H1 (cell line): ENCODE measurements at regions not wholly inside any gene's neighbourhood (a gene's known extent, or its start where the extent isn't known, plus 50 kb on each side); places are given as distances from the start of the nearest gene placed in this dataset.

Source experiments
- CTCF ChIA-PET: fragments of 300-600 bp; sonication (Branson Sonifier 250); formaldehyde crosslinking; loops from one replicate; lab custom pipeline; 2021; ENCODE audit not compliant: partially characterized antibody; lab: Charles Lee
- POLR2A ChIA-PET: fragments of 300-600 bp; sonication (Branson Sonifier 250); formaldehyde crosslinking; loops from one replicate; lab custom pipeline; 2021; ENCODE audit warnings: inconsistent platforms; ENCODE audit not compliant: partially characterized antibody; lab: Charles Lee
- DNase-seq, 2 experiments: peaks; one replicate each; pipeline versions ENCODE4 v3.0.0 to v3.0.0-alpha.2; 2010 to 2022; ENCODE audit warnings: low spot score in 2 of 2, low read depth in 1 of 2, mixed read lengths in 1 of 2
- FAIRE-seq: peaks from 2 replicates; lab custom pipeline; 2011; peaks lifted over from hg19 to GRCh38; lab: Jason Lieb, UNC
- H2AFZ ChIP-seq: 2 replicates; pipeline ENCODE4 v1.8.1; 2012; ENCODE audit warnings: low read length, inconsistent platforms
- H2AK5ac ChIP-seq: 2 replicates; pipeline ENCODE4 v1.6.1; 2013; ENCODE audit warnings: low read depth, low read length
- H2BK120ac ChIP-seq: replicated peaks from 2 replicates; pipeline ENCODE3; 2013; ENCODE audit warnings: low read depth, low read length, inconsistent platforms
- H2BK12ac ChIP-seq: 2 replicates; pipeline ENCODE4 v1.6.1; 2013; ENCODE audit warnings: low read depth, low read length
- H2BK15ac ChIP-seq: 2 replicates; pipeline ENCODE4 v1.6.1; 2013; ENCODE audit warnings: low read length
- H2BK20ac ChIP-seq: 2 replicates; pipeline ENCODE4 v1.6.1; 2013; ENCODE audit warnings: low read length
- H2BK5ac ChIP-seq: 2 replicates; pipeline ENCODE4 v1.6.1; 2013; ENCODE audit warnings: low read depth, low read length
- H3K14ac ChIP-seq: 2 replicates; pipeline ENCODE4 v1.6.1; 2013; ENCODE audit warnings: inconsistent platforms; ENCODE audit not compliant: insufficient read length
- H3K18ac ChIP-seq: 2 replicates; pipeline ENCODE4 v1.6.1; 2013; ENCODE audit warnings: low read length; ENCODE audit errors: extremely low read depth
- H3K23ac ChIP-seq: 2 replicates; pipeline ENCODE4 v1.6.1; 2013; ENCODE audit warnings: inconsistent platforms; ENCODE audit not compliant: insufficient read length
- H3K23me2 ChIP-seq: 2 replicates; pipeline ENCODE4 v1.6.1; 2013; ENCODE audit warnings: low read depth, low read length
- H3K27ac ChIP-seq: 2 replicates; pipeline ENCODE4 v1.6.1; 2011; ENCODE audit warnings: low read depth, low read length, inconsistent platforms
- H3K27me3 ChIP-seq, 4 experiments: replicated peaks in 1 of 4; 1 replicate in 1 of 4; 2 replicates in 3 of 4; pipeline versions ENCODE4 v1.6.1 to v1.8.1; 2011 to 2013; ENCODE audit warnings: low read length in 3 of 4, mild to moderate bottlenecking in 3 of 4, inconsistent platforms in 2 of 4, mixed read lengths in 2 of 4, moderate library complexity in 1 of 4; ENCODE audit not compliant: control insufficient read depth in 3 of 4, insufficient read depth in 3 of 4; ENCODE audit errors: extremely low read depth in 1 of 4
- H3K36me3 ChIP-seq, 4 experiments: 2 replicates each; pipeline versions ENCODE4 v1.6.1 to v1.8.1; 2011 to 2013; ENCODE audit warnings: mild to moderate bottlenecking in 4 of 4, low read length in 3 of 4, moderate library complexity in 2 of 4, control low read depth in 1 of 4, inconsistent platforms in 1 of 4; ENCODE audit not compliant: insufficient read depth in 4 of 4, control insufficient read depth in 2 of 4
- H3K4ac ChIP-seq: replicated peaks from 2 replicates; pipeline ENCODE3; 2013; ENCODE audit warnings: low read length, low read depth, mixed read lengths, inconsistent platforms; ENCODE audit not compliant: insufficient read length
- H3K4me1 ChIP-seq, 4 experiments: replicated peaks in 1 of 4; 1 replicate in 1 of 4; 2 replicates in 3 of 4; pipeline versions ENCODE4 v1.6.1 to v1.8.1; 2011 to 2013; ENCODE audit warnings: low read length in 3 of 4, inconsistent platforms in 2 of 4, mixed read lengths in 1 of 4; ENCODE audit not compliant: insufficient read depth in 4 of 4, control insufficient read depth in 3 of 4
- H3K4me2 ChIP-seq, 2 experiments: 2 replicates each; pipeline versions ENCODE4 v1.6.1 to v1.8.1; 2011 to 2013; ENCODE audit warnings: low read depth in 2 of 2, low read length in 2 of 2, control low read depth in 1 of 2, inconsistent platforms in 1 of 2, mild to moderate bottlenecking in 1 of 2; ENCODE audit not compliant: insufficient read depth in 1 of 2
- H3K4me3 ChIP-seq, 4 experiments: fragments of 200-600, 300-600 bp in 1 of 4; sonication (generic), shearing (Covaris generic), sonication (Bioruptor Twin) in 1 of 4; 2 replicates each; pipeline versions ENCODE4 v1.5.1 to v1.8.1; 2011 to 2016; ENCODE audit warnings: low read length in 4 of 4, low read depth in 3 of 4, control low read depth in 2 of 4, inconsistent platforms in 2 of 4, mild to moderate bottlenecking in 2 of 4, mixed read lengths in 1 of 4, moderate library complexity in 1 of 4; ENCODE audit not compliant: insufficient read depth in 2 of 4; ENCODE audit errors: extremely low read depth in 1 of 4
- H3K56ac ChIP-seq: replicated peaks from 2 replicates; pipeline ENCODE3; 2013; ENCODE audit warnings: low read depth, mild to moderate bottlenecking, mixed read lengths, low read length, inconsistent platforms; ENCODE audit not compliant: insufficient read length
- H3K79me1 ChIP-seq: 2 replicates; pipeline ENCODE4 v1.6.1; 2013; ENCODE audit warnings: low read depth, low read length, control low read depth
- H3K79me2 ChIP-seq, 2 experiments: 2 replicates each; pipeline versions ENCODE4 v1.6.1 to v1.8.1; 2012 to 2013; ENCODE audit warnings: low read length in 2 of 2, mild to moderate bottlenecking in 2 of 2, inconsistent platforms in 1 of 2; ENCODE audit not compliant: insufficient read depth in 2 of 2, control insufficient read depth in 1 of 2
- H3K9ac ChIP-seq, 4 experiments: replicated peaks in 1 of 4; 1 replicate in 1 of 4; 2 replicates in 3 of 4; pipeline versions ENCODE4 v1.6.1 to v1.8.1; 2011 to 2013; ENCODE audit warnings: low read depth in 3 of 4, low read length in 3 of 4, control low read depth in 2 of 4, mild to moderate bottlenecking in 2 of 4, moderate library complexity in 2 of 4, inconsistent platforms in 1 of 4; ENCODE audit errors: extremely low read depth in 1 of 4
- H3K9me3 ChIP-seq, 2 experiments: 2 replicates each; pipeline versions ENCODE4 v1.6.1 to v1.8.1; 2012 to 2013; ENCODE audit warnings: mild to moderate bottlenecking in 2 of 2, moderate library complexity in 2 of 2, control low read depth in 1 of 2, inconsistent platforms in 1 of 2, low read depth in 1 of 2, low read length in 1 of 2, mixed read lengths in 1 of 2; ENCODE audit not compliant: insufficient read depth in 2 of 2
- H4K20me1 ChIP-seq, 2 experiments: replicated peaks in 1 of 2; 2 replicates each; pipeline versions ENCODE3 to v1.8.1; 2011 to 2013; ENCODE audit warnings: inconsistent platforms in 2 of 2, low read length in 2 of 2, mild to moderate bottlenecking in 1 of 2; ENCODE audit not compliant: insufficient read depth in 2 of 2, control insufficient read depth in 1 of 2
- H4K5ac ChIP-seq: 2 replicates; pipeline ENCODE4 v1.6.1; 2013; ENCODE audit warnings: low read length, low read depth, mixed read lengths, inconsistent platforms; ENCODE audit not compliant: insufficient read length
- H4K8ac ChIP-seq: 2 replicates; pipeline ENCODE4 v1.8.0; 2013; ENCODE audit warnings: mild to moderate bottlenecking, moderate library complexity, low read length, inconsistent platforms; ENCODE audit not compliant: insufficient read depth; ENCODE audit errors: extremely low read depth
- H4K91ac ChIP-seq: replicated peaks from 2 replicates; pipeline ENCODE3; 2013; ENCODE audit warnings: low read length, mixed read lengths, inconsistent platforms; ENCODE audit not compliant: insufficient read length
- ASH2L ChIP-seq: fragments of 200-600, 300-600 bp; sonication (generic); IDR thresholded peaks from one replicate; pipeline ENCODE4 v1.7.1; 2017; ENCODE audit warnings: low read length
- WGBS, 2 experiments: shearing (Covaris generic) in 1 of 2; methylation state at CpG; one replicate each; pipeline versions ENCODE4 v1.1.6 to v1.1.7; 2013 to 2015; ENCODE audit warnings: low lambda C conversion rate in 2 of 2, mixed read lengths in 2 of 2, inconsistent platforms in 1 of 2, low coverage in 1 of 2, missing lambda C conversion rate in 1 of 2; ENCODE audit not compliant: insufficient replicate concordance in 2 of 2, insufficient coverage in 1 of 2, insufficient read length in 1 of 2; ENCODE audit errors: extremely low coverage in 1 of 2, missing lambda C conversion rate in 1 of 2; 5-methylcytosine and 5-hydroxymethylcytosine counted together

- no peaks in the 10 kb centered on the region for H3K79me2 ChIP-seq
- no peak overlapping the region for H2BK120ac ChIP-seq
- no peaks in the 10 kb centered on the region; a peak in 2 of 7 replicates for H3K27me3 ChIP-seq
- H4K20me1 ChIP-seq, result no peaks in the 10 kb centered on the region
- H3K4ac ChIP-seq, result no peak overlapping the region
- H3K23me2 ChIP-seq, result no peaks in the 10 kb centered on the region
- no peak overlapping the region for H2BK5ac ChIP-seq
- H3K4me1 ChIP-seq, result peaks cover 0 to 5% (median 0%) of the 10 kb centered on the region in 4 experiments; a peak in 1 of 7 replicates
- no peak overlapping the region for H3K56ac ChIP-seq
- H3K27ac ChIP-seq, result no peak overlapping the region
- H4K8ac ChIP-seq, result no peak overlapping the region
- 84% methylated on average over 4 of the region's 4 CpGs; no CpG with 5 or more reads in 1 of the 2 experiments for WGBS, 2 experiments
- no peak overlapping the region for H4K5ac ChIP-seq
- H3K79me1 ChIP-seq, result no peaks in the 10 kb centered on the region
- no peak overlapping the region for H4K91ac ChIP-seq
- H3K9ac ChIP-seq, result no peak overlapping the region
- FAIRE-seq, result no peak
- no peak overlapping the region for H3K14ac ChIP-seq
- TF ChIP-seq ASH2L, result no peak
- TF ChIP-seq, all 59 proteins: peak for 0
- Histone ChIP-seq H2AFZ (no peak overlapping the region), H2AK5ac (no peak overlapping the region), H2BK15ac (no peak overlapping the region), H3K18ac (no peak overlapping the region), H3K4me3 (no peak overlapping the region), H3K36me3 (no peaks in the 10 kb centered on the region), H3K9me3 (no peaks in the 10 kb centered on the region), H2BK20ac (no peak overlapping the region), H3K4me2 (no peak overlapping the region), H3K23ac (no peak overlapping the region), H2BK12ac (no peak overlapping the region)
- CTCF ChIA-PET, result interaction anchor here (0.8 kb wide), 1 partner anchor 9 kb away, joined by 3 read pairs; no protein-coding TSS in a partner anchor
- POLR2A ChIA-PET, result no interaction called here
- DNase-seq, result no peak
Measured at GRCh38 chr10:44830022-44830421, 81.1 kb upstream of the TMEM72 start.
